Liver (tissue), 8 donors: ENCODE measurements at regions not wholly inside any gene's neighbourhood (a gene's known extent, or its start where the extent isn't known, plus 50 kb on each side); places are given as distances from the start of the nearest gene placed in this dataset.

ENCODE experiments used
- DNase-seq: peaks from one replicate; pipeline ENCODE4 v3.0.0-alpha.2; 2017; ENCODE audit warnings: low spot score
- H3K27ac ChIP-seq, 2 donors: one replicate each; pipeline ENCODE4 v1.7.0; 2013; ENCODE audit warnings: inconsistent platforms in 2 of 2, low read length in 2 of 2, control low read depth in 1 of 2, low read depth in 1 of 2, mild to moderate bottlenecking in 1 of 2
- H3K27me3 ChIP-seq, 4 donors: one replicate each; pipeline versions ENCODE4 v1.6.1 to v1.7.0; 2013; ENCODE audit warnings: low read length in 3 of 4, inconsistent platforms in 1 of 4, mild to moderate bottlenecking in 1 of 4, moderate library complexity in 1 of 4; ENCODE audit not compliant: control insufficient read depth in 4 of 4, insufficient read depth in 4 of 4
- H3K36me3 ChIP-seq, 4 donors: one replicate each; pipeline versions ENCODE4 v1.6.1 to v1.7.0; 2013; ENCODE audit warnings: low read length in 3 of 4, mild to moderate bottlenecking in 3 of 4, low read depth in 1 of 4, moderate library complexity in 1 of 4; ENCODE audit not compliant: control insufficient read depth in 4 of 4, insufficient read depth in 3 of 4
- H3K4me1 ChIP-seq, 4 donors: one replicate each; pipeline versions ENCODE4 v1.6.1 to v1.7.0; 2013; ENCODE audit warnings: low read length in 3 of 4, mild to moderate bottlenecking in 3 of 4, moderate library complexity in 1 of 4; ENCODE audit not compliant: control insufficient read depth in 4 of 4, insufficient read depth in 4 of 4
- H3K4me3 ChIP-seq, 3 donors: one replicate each; pipeline versions ENCODE4 v1.6.1 to v1.7.0; 2013; ENCODE audit warnings: low read length in 3 of 3, control low read depth in 1 of 3, low read depth in 1 of 3, mild to moderate bottlenecking in 1 of 3
- H3K9ac ChIP-seq, 2 donors: one replicate each; pipeline ENCODE4 v1.7.0; 2013; ENCODE audit warnings: low read length in 2 of 2, mild to moderate bottlenecking in 2 of 2, moderate library complexity in 2 of 2, control low read depth in 1 of 2, low read depth in 1 of 2
- H3K9me3 ChIP-seq, 4 donors: one replicate each; pipeline versions ENCODE4 v1.6.1 to v1.7.0; 2013; ENCODE audit warnings: low read length in 3 of 4; ENCODE audit not compliant: control insufficient read depth in 4 of 4
- EGR1 ChIP-seq, 2 donors: IDR thresholded peaks; 2 replicates each; pipeline ENCODE4 v1.6.1; 2016 to 2018; ENCODE audit warnings: antibody characterized with exemption in 2 of 2, low read depth in 2 of 2
- FOXA1 ChIP-seq: IDR thresholded peaks from 2 replicates; pipeline ENCODE4 v1.6.1; 2016; ENCODE audit warnings: antibody characterized with exemption
- FOXA2 ChIP-seq: IDR thresholded peaks from 2 replicates; pipeline ENCODE4 v1.6.1; 2016; ENCODE audit warnings: antibody characterized with exemption
- GABPA ChIP-seq, 2 donors: IDR thresholded peaks in 1 of 2; conservative IDR thresholded peaks in 1 of 2; 2 replicates each; pipeline ENCODE4 v1.6.1; 2016; ENCODE audit warnings: antibody characterized with exemption in 2 of 2, mild to moderate bottlenecking in 1 of 2, moderate library complexity in 1 of 2
- HNF4A ChIP-seq, 2 donors: conservative IDR thresholded peaks; 2 replicates each; pipeline ENCODE4 v1.6.1; 2016; ENCODE audit warnings: antibody characterized with exemption in 2 of 2, mild to moderate bottlenecking in 2 of 2
- HNF4G ChIP-seq: IDR thresholded peaks from 2 replicates; pipeline ENCODE4 v1.6.1; 2016; ENCODE audit warnings: antibody characterized with exemption
- JUND ChIP-seq, 2 donors: IDR thresholded peaks; 2 replicates each; pipeline ENCODE4 v1.6.1; 2016; ENCODE audit warnings: antibody characterized with exemption in 2 of 2
- NR2F2 ChIP-seq: IDR thresholded peaks from 2 replicates; pipeline ENCODE4 v1.6.1; 2016; ENCODE audit warnings: antibody characterized with exemption
- RAD21 ChIP-seq, 2 donors: IDR thresholded peaks; 2 replicates each; pipeline ENCODE4 v1.6.1; 2016; ENCODE audit warnings: antibody characterized with exemption in 2 of 2, mild to moderate bottlenecking in 2 of 2
- RXRA ChIP-seq, 2 donors: IDR thresholded peaks; 2 replicates each; pipeline ENCODE4 v1.6.1; 2017 to 2018; ENCODE audit warnings: antibody characterized with exemption in 2 of 2, mild to moderate bottlenecking in 1 of 2
- SP1 ChIP-seq: IDR thresholded peaks from 2 replicates; pipeline ENCODE4 v1.6.1; 2018; ENCODE audit warnings: antibody characterized with exemption, mild to moderate bottlenecking
- TAF1 ChIP-seq: conservative IDR thresholded peaks from 2 replicates; pipeline ENCODE4 v1.6.1; 2016; ENCODE audit warnings: antibody characterized with exemption, mild to moderate bottlenecking
- YY1 ChIP-seq: IDR thresholded peaks from 2 replicates; pipeline ENCODE4 v1.6.1; 2016; ENCODE audit warnings: antibody characterized with exemption, mild to moderate bottlenecking
- WGBS: extraction: QIAGEN DNeasy Blood & Tissue Kit; methylation state at CpG from one replicate; pipeline ENCODE4 v1.1.7; 2013; 5-methylcytosine and 5-hydroxymethylcytosine counted together
- TF ChIP-seq, protein P1 (sequence below): IDR thresholded peaks from 2 replicates; pipeline ENCODE4 v1.6.1; 2016; ENCODE audit warnings: antibody characterized with exemption
- TF ChIP-seq, protein P2 (sequence below): IDR thresholded peaks from 2 replicates; pipeline ENCODE4 v1.6.1; 2016; ENCODE audit warnings: antibody characterized with exemption, mild to moderate bottlenecking
- TF ChIP-seq, protein P3 (sequence below): IDR thresholded peaks from 2 replicates; pipeline ENCODE4 v1.6.1; 2016; ENCODE audit warnings: antibody characterized with exemption
- TF ChIP-seq, protein P4 (sequence below): fragments of 150-350 bp; IDR thresholded peaks from 2 replicates; pipeline ENCODE4 v1.5.1; 2017; ENCODE audit warnings: improper control_type of control experiment, low read depth, low read length; ENCODE audit not compliant: missing input control
- TF ChIP-seq, protein P5 (sequence below): IDR thresholded peaks from 2 replicates; pipeline ENCODE4 v1.6.1; 2016; ENCODE audit warnings: antibody characterized with exemption
- donor health status: healthy.
- donor health status: healthy.
- donor health status: healthy.
- donor health status: healthy.
- donor health status: healthy.

DNA sequence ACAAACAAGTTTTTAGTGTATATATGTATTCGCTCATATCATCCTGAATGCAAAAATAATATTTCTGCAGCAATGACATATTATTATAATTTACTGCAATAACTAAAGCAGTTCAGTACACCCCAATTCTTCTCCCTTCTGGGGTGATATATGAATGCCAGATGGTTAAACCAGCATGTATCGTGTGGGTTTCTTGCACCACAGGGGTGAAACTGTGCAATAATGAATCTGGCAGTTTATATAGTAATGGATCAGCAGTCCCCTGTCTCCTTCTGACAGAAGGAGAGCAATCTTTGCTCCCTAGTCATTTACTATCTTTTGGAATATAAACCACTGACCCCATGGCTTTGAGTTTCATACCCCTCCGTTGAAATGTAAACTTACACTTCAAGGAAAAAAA, 228.6 kb upstream of the KLHL1 start:
- H3K9ac ChIP-seq = no peak overlapping the region
- WGBS = 81% methylated on average over 3 of the region's 3 CpGs
- H3K4me3 ChIP-seq = no peak overlapping the region
- no peaks in the 10 kb centered on the region for H3K9me3 ChIP-seq
- H3K4me1 ChIP-seq = no peaks in the 10 kb centered on the region
- DNase-seq = no peak
- H3K36me3 ChIP-seq = no peaks in the 10 kb centered on the region
- H3K27ac ChIP-seq = no peak overlapping the region
- no peaks in the 10 kb centered on the region for H3K27me3 ChIP-seq
- TF ChIP-seq YY1 = no peak
- no peak for TF ChIP-seq EGR1 (IDR thresholded peaks at IDR 0.05; ENCODE audit: low read depth in 2 of 2)
- TF ChIP-seq TAF1 = no peak
- no peak for TF ChIP-seq JUND (IDR thresholded peaks at IDR 0.05)
- no peak for TF ChIP-seq SP1

DNA sequence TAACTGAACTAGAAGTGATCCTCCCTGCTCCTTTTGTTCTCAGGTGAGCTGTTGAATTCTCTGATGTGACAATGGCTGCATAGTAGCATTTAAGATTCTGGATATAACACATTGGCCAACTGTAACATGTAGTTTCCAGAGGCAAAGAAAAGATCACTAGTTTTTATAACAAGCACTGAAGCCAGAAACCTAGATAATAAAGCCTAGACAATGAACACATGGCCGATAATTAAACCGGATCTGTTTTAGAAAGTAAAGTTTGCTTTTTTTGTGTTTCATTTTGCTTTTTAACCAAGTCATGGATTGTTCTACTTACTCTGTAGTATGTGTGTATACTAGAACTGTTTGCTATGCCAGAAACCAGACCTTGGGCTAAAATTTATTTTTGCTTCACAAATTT, 225.5 kb upstream of the KLHL1 start:
- no peak for TF ChIP-seq TAF1
- no peak for TF ChIP-seq HNF4A (conservative IDR thresholded peaks at IDR 0.05)
- DNase-seq = no peak
- no peak overlapping the region for H3K4me3 ChIP-seq
- H3K9me3 ChIP-seq = no peaks in the 10 kb centered on the region
- H3K27me3 ChIP-seq = no peaks in the 10 kb centered on the region
- no peak overlapping the region for H3K9ac ChIP-seq
- WGBS = 77% methylated on average over 2 of the region's 2 CpGs
- no peaks in the 10 kb centered on the region for H3K4me1 ChIP-seq
- H3K36me3 ChIP-seq = no peaks in the 10 kb centered on the region
- H3K27ac ChIP-seq = no peak overlapping the region

DNA sequence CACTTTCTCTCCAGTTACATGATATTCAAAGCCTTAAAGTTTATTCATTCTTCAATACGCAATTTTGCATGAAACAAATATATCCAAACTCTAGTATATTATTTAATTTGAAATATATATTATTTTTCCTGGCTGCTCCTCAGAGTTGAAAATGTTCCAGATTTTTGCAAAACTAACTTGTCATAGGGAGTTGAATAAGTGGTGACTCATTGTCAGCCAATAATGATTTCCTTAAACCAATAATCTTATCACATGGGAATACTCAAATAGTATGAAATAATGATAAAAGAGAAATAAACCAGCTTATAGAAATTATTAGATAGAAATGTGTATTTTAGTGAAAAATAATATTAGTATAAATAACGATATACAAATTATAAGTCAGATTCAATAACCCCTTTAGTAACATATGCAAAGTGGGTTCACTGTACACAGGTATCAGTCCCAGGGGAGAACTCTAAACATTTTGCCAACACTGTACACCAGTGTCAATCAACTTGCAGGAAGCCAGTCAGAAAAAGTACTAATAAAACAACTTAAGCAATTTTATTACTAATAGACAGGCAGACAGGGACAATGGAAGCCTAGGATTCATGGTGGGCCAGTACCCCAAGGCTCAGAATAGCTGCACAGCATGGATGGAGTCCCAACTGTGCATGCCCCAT, 222.6 kb upstream of the KLHL1 start:
- Histone ChIP-seq H3K27me3 (no peaks in the 10 kb centered on the region), H3K36me3 (no peaks in the 10 kb centered on the region), H3K4me3 (no peak overlapping the region), H3K27ac (no peak overlapping the region), H3K9ac (no peak overlapping the region), H3K9me3 (no peaks in the 10 kb centered on the region), H3K4me1 (no peaks in the 10 kb centered on the region)
- TF ChIP-seq, protein P1, sequence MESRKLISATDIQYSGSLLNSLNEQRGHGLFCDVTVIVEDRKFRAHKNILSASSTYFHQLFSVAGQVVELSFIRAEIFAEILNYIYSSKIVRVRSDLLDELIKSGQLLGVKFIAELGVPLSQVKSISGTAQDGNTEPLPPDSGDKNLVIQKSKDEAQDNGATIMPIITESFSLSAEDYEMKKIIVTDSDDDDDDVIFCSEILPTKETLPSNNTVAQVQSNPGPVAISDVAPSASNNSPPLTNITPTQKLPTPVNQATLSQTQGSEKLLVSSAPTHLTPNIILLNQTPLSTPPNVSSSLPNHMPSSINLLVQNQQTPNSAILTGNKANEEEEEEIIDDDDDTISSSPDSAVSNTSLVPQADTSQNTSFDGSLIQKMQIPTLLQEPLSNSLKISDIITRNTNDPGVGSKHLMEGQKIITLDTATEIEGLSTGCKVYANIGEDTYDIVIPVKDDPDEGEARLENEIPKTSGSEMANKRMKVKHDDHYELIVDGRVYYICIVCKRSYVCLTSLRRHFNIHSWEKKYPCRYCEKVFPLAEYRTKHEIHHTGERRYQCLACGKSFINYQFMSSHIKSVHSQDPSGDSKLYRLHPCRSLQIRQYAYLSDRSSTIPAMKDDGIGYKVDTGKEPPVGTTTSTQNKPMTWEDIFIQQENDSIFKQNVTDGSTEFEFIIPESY = no peak
- TF ChIP-seq SP1 (no peak), EGR1 (IDR thresholded peaks at IDR 0.05; ENCODE audit: low read depth in 2 of 2) (no peak), FOXA2 (no peak), GABPA (IDR thresholded peaks at IDR 0.05 in 1 of 2, conservative IDR thresholded peaks at IDR 0.05 in 1 of 2) (no peak), HNF4G (no peak), RXRA (IDR thresholded peaks at IDR 0.05) (no peak), FOXA1 (no peak), RAD21 (IDR thresholded peaks at IDR 0.05) (no peak), NR2F2 (no peak), JUND (IDR thresholded peaks at IDR 0.05) (no peak), HNF4A (conservative IDR thresholded peaks at IDR 0.05) (no peak), YY1 (no peak), TAF1 (no peak)
- TF ChIP-seq, protein P2, sequence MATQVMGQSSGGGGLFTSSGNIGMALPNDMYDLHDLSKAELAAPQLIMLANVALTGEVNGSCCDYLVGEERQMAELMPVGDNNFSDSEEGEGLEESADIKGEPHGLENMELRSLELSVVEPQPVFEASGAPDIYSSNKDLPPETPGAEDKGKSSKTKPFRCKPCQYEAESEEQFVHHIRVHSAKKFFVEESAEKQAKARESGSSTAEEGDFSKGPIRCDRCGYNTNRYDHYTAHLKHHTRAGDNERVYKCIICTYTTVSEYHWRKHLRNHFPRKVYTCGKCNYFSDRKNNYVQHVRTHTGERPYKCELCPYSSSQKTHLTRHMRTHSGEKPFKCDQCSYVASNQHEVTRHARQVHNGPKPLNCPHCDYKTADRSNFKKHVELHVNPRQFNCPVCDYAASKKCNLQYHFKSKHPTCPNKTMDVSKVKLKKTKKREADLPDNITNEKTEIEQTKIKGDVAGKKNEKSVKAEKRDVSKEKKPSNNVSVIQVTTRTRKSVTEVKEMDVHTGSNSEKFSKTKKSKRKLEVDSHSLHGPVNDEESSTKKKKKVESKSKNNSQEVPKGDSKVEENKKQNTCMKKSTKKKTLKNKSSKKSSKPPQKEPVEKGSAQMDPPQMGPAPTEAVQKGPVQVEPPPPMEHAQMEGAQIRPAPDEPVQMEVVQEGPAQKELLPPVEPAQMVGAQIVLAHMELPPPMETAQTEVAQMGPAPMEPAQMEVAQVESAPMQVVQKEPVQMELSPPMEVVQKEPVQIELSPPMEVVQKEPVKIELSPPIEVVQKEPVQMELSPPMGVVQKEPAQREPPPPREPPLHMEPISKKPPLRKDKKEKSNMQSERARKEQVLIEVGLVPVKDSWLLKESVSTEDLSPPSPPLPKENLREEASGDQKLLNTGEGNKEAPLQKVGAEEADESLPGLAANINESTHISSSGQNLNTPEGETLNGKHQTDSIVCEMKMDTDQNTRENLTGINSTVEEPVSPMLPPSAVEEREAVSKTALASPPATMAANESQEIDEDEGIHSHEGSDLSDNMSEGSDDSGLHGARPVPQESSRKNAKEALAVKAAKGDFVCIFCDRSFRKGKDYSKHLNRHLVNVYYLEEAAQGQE = no peak
- TF ChIP-seq, protein P3, sequence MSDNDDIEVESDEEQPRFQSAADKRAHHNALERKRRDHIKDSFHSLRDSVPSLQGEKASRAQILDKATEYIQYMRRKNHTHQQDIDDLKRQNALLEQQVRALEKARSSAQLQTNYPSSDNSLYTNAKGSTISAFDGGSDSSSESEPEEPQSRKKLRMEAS = no peak
- TF ChIP-seq, protein P4, sequence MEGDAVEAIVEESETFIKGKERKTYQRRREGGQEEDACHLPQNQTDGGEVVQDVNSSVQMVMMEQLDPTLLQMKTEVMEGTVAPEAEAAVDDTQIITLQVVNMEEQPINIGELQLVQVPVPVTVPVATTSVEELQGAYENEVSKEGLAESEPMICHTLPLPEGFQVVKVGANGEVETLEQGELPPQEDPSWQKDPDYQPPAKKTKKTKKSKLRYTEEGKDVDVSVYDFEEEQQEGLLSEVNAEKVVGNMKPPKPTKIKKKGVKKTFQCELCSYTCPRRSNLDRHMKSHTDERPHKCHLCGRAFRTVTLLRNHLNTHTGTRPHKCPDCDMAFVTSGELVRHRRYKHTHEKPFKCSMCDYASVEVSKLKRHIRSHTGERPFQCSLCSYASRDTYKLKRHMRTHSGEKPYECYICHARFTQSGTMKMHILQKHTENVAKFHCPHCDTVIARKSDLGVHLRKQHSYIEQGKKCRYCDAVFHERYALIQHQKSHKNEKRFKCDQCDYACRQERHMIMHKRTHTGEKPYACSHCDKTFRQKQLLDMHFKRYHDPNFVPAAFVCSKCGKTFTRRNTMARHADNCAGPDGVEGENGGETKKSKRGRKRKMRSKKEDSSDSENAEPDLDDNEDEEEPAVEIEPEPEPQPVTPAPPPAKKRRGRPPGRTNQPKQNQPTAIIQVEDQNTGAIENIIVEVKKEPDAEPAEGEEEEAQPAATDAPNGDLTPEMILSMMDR = no peak
- TF ChIP-seq, protein P5, sequence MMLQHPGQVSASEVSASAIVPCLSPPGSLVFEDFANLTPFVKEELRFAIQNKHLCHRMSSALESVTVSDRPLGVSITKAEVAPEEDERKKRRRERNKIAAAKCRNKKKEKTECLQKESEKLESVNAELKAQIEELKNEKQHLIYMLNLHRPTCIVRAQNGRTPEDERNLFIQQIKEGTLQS = no peak
- no peak for DNase-seq
- WGBS = 86% methylated on average over 2 of the region's 2 CpGs
